HG03196 (cell line): ENCODE measurements at regions not wholly inside any gene's neighbourhood (a gene's known extent, or its start where the extent isn't known, plus 50 kb on each side); places are given as distances from the start of the nearest gene placed in this dataset.

Source experiments
- ATAC-seq: cut with Tn5 transposase; IDR thresholded peaks from one replicate; pipeline ENCODE4 v1.9.1; 2021; ENCODE audit not compliant: unreplicated experiment

GRCh38 chr18:28824183-28824574 is 647.2 kb upstream of the CDH2 start:
- ATAC-seq = no peak

DNA sequence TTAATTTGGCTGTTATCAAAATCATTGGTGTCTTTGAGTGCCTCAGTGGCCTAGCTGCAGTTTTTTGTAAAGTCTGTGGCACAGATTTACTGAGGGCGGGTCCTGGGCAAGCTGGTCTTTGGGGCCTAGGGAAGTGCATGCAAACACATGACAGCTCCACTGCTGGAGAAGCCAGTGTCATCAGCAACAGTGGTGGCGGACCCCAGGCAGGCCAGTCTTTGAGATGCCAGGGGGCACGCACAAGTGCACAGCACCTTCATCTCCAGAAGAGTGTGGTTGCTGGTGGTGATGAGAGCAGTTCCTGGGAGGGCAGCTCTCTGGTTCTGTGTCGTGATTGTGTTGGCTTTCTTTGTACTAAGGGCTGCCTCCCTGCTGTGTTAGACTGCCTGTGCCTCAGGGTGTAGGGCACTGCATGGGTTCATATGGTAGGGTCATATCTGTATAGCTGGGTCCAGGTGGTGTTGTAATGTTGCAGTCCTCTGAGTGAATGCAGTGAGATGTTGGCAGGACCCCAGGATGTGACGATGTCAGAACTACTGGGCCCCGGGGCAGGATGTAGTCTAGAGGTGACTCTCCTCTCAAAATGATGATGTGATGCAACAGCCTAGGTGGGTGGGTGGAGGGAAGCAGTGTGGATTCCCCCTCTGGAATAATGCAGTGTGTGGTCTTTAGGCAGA is 646.7 kb upstream of the CDH2 start:
- ATAC-seq = no peak

DNA sequence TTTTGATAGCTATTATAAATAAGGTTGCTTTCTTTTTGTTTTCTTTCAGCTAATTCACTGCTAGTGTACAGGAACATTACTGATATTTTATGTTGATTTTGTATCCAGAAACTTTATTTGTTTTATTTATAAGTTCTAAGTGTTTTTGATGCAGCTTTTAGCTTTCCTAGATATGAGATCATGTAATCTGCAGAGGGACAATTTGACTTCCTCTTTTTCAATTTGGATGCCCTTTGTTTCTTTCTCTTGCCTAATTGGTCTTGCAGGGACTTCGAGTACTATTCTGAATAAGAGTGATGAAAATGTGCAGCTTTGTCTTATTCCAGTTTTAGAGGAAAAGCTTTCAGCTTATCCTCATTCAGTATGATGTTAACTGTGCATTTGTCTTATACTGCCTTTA is 643.4 kb upstream of the CDH2 start:
- ATAC-seq = no peak

- no peak for ATAC-seq
Measured at GRCh38 chr18:28816155-28816554, 639.2 kb upstream of the CDH2 start.

- ATAC-seq = no peak
Measured at GRCh38 chr18:28814365-28814764, 637.4 kb upstream of the CDH2 start.

GRCh38 chr18:28808373-28808772 is 631.4 kb upstream of the CDH2 start:
- ATAC-seq = no peak

GRCh38 chr18:28805491-28805890 is 628.6 kb upstream of the CDH2 start:
- ATAC-seq = no peak

GRCh38 chr18:28804512-28805202 is 627.7 kb upstream of the CDH2 start:
- ATAC-seq = no peak

DNA sequence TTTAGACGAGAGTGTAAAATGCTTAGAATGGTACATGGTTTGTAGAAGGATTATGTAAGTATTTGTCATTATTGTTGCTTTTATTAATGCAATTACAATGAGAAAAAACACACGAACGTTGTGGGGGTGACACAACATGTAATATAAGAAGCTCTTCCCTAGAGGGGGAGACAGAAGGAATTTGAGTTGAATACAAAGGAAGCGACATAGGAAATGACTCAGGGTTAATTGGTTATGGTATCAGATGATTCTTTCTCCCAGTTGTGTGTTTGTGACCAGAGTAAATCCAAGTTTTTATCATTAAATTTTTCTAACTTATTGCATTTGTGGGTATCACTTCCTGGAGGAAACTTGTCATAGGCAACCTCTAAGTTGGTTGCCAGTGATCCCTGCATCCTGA is 625.6 kb upstream of the CDH2 start:
- ATAC-seq = no peak

GRCh38 chr18:28801876-28802275 is 624.9 kb upstream of the CDH2 start:
- ATAC-seq = no peak

DNA sequence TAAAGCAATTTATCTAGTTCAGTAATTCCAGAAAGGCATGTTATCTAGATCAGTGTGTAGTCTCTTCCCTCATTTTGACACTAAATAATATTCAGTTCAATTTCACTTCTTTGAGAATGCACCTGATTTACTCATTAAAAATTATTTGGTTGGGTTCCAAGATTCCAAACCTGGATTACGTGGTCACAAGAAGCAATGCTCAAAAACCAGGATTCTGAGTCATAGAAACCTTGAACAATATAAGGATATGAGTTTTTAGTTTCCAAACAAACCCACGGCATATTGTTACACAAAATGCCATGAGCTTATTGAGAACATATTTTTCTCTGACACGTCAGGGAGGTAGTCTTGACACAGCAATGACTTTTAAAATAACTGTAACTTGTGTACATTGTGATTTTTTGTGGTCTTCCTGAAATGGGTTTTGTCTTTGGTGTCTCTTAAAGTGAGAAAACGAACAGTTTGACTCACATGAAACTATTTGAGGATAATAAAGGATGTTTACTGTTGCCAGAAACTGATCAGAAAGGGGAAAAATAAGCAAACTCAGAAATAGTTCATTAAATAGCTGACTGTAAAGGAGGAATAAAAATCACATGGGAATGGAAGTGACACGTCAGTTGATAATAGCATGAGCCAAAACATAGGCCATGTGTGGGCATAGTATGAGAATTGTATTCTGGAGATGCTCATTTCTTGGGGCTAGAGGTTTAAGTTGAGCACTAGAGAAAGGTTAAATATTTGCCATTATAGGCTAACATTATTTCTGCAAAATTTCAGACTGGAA is 617.7 kb upstream of the CDH2 start:
- ATAC-seq = no peak

- no peak for ATAC-seq
Measured at GRCh38 chr18:28793901-28794300, 617.0 kb upstream of the CDH2 start.

DNA sequence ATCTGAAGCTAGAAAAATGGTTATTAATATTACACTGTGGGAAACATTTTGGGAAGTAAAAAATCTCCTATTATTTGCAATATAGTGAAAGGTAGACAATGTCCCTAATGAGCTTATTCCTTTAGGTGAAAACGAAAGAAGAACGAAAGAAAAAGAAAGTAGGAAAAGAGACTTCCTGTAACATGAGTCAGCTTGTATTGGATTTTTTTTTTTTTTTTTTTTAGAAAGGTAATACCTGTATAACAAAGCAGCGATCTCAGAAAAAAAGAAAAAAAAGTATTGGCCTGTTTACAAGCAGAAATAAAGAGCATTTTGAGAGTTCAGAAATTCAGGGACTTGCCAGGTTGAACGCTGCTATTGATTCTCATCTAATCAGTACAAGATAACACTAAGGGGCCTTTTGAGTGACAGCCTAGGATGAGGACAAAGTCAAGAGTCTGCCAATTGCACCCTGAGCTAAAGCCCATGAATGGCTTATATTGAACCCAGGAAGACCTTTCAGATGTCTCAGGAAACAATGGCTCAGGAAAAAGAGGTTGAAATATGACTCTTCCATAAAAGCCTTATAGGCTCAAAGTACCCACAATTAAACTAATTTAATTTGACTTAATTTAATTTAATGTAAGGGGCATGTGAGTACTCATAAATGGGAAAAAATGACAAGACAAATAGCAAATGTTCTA is 615.6 kb upstream of the CDH2 start:
- no peak for ATAC-seq

- ATAC-seq = no peak
Measured at GRCh38 chr18:28791101-28791500, 614.2 kb upstream of the CDH2 start.

DNA sequence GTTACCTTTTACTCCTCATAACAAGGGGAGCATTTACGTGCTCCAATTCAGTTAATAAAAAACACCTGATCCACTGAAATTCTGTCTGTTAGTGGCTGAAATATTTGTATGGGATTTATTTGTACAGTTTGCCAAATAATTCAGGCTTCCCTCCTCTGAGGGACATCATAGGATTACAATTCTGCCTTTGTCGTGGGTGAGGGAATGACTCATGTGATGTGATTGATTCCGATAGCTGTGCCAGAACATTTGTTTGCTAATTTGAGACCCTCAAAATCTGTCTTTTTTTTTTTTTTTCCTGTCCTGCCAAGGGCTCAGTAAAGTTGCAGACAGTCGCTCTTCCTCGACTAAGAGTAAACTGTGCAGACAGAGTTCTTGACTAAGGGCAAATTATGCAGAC is 612.6 kb upstream of the CDH2 start:
- ATAC-seq = no peak

- ATAC-seq = no peak
Measured at GRCh38 chr18:28786926-28787325, 610.0 kb upstream of the CDH2 start.

GRCh38 chr18:28781616-28782362 is 604.9 kb upstream of the CDH2 start:
- ATAC-seq = no peak

GRCh38 chr18:28778706-28779105 is 601.8 kb upstream of the CDH2 start:
- no peak for ATAC-seq

DNA sequence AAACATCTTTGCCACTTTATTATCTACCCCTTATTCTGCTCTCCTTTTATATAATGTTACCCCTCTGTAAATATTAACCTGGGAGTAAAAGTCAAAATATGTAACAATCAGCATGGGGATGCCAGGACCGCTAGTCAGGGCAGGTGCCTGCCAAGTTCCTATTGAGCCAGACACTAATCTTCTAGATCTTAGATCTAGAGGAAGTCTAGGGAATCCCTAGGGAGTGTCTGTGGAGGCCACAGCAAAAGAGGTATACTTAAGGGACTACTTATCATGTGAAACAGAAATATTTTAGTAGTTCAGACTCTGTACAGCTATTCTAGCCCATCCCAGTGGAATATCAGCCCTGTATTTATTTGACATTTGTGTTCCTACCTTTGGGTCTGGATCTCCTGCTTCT is 600.8 kb upstream of the CDH2 start:
- no peak for ATAC-seq

DNA sequence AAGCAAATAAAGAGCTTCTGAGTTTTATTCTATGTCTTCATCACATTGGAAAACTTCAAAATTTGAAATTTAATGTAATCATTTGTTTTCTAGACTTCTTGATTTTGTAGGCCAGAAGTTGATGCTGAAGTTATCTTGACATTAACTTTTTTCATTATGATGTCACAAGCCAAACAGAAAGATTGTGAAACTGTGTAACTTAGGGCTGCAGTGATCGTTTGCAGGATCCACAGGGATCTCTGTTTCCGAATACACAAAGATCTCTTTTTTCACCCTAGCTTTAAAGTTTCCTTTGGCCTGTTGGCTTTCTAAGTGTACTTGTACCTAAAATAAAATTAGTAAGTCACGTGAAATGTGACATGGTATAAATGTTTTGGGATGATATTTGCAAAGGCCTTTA is 594.9 kb upstream of the CDH2 start:
- ATAC-seq = no peak
